Bronchial epithelial cell (primary cell): ENCODE measurements at regions not wholly inside any gene's neighbourhood (a gene's known extent, or its start where the extent isn't known, plus 50 kb on each side); places are given as distances from the start of the nearest gene placed in this dataset.
A peak's percentile ranks its signal among the peaks of the same experiment; 100 is the strongest.

Experiments used
- DNase-seq: peaks from one replicate; pipeline ENCODE4 v3.0.0-alpha.2; 2010; ENCODE audit warnings: low read depth
- FAIRE-seq: peaks from 2 replicates; lab custom pipeline; 2011; peaks lifted over from hg19 to GRCh38; lab: Jason Lieb, UNC
- H3K27me3 ChIP-seq: 2 replicates; pipeline ENCODE4 v1.5.1; 2011; ENCODE audit warnings: low read length; ENCODE audit not compliant: control insufficient read depth, insufficient read depth
- H3K36me3 ChIP-seq: 2 replicates; pipeline ENCODE4 v1.5.1; 2011; ENCODE audit warnings: low read length; ENCODE audit not compliant: control insufficient read depth, insufficient read depth
- H3K4me3 ChIP-seq: 2 replicates; pipeline ENCODE4 v1.5.1; 2011; ENCODE audit warnings: mild to moderate bottlenecking, low read depth, low read length, control low read depth
- CTCF ChIP-seq: IDR thresholded peaks from 2 replicates; pipeline ENCODE4 v1.5.1; 2011; ENCODE audit warnings: mild to moderate bottlenecking, moderate library complexity, low read length, control low read depth, inconsistent platforms; ENCODE audit not compliant: insufficient read depth, severe bottlenecking

- no peak for FAIRE-seq
- H3K36me3 ChIP-seq = no peaks in the 10 kb centered on the region
- no peak overlapping the region for H3K4me3 ChIP-seq
- H3K27me3 ChIP-seq = no peaks in the 10 kb centered on the region
- TF ChIP-seq CTCF = no peak
- DNase-seq = no peak
Measured at GRCh38 chr1:224866940-224867339, 62.5 kb upstream of the DNAH14 start.

- no peaks in the 10 kb centered on the region for H3K27me3 ChIP-seq
- peak; percentile 18 for DNase-seq
- TF ChIP-seq CTCF = no peak
- FAIRE-seq = no peak
- no peak overlapping the region for H3K4me3 ChIP-seq
- H3K36me3 ChIP-seq = no peaks in the 10 kb centered on the region
Measured at GRCh38 chr1:224867715-224868114, 61.8 kb upstream of the DNAH14 start.

- no peaks in the 10 kb centered on the region for H3K27me3 ChIP-seq
- TF ChIP-seq CTCF = no peak
- DNase-seq = no peak
- H3K36me3 ChIP-seq = no peaks in the 10 kb centered on the region
- no peak for FAIRE-seq
- H3K4me3 ChIP-seq = no peak overlapping the region
Measured at GRCh38 chr1:224872832-224873433, 56.5 kb upstream of the DNAH14 start.

GRCh38 chr1:224873434-224874369, 55.8 kb upstream of the DNAH14 start:
- DNase-seq (peak; percentile 55), FAIRE-seq (no peak)
- TF ChIP-seq CTCF = no peak
- Histone ChIP-seq H3K4me3 (no peak overlapping the region), H3K27me3 (no peaks in the 10 kb centered on the region), H3K36me3 (no peaks in the 10 kb centered on the region)

GRCh38 chr1:224874775-224875174, 54.7 kb upstream of the DNAH14 start:
- Histone ChIP-seq H3K27me3 (no peaks in the 10 kb centered on the region), H3K4me3 (no peak overlapping the region), H3K36me3 (no peaks in the 10 kb centered on the region)
- no peak for DNase-seq
- no peak for TF ChIP-seq CTCF
- FAIRE-seq = no peak
